ENCODE measurements at regions not wholly inside any gene's neighbourhood (a gene's known extent, or its start where the extent isn't known, plus 50 kb on each side); places are given as distances from the start of the nearest gene placed in this dataset.

GRCh38 chr6:11389977-11390376, 147.6 kb upstream of the TMEM170B start:
- Histone ChIP-seq H3K27me3 (ENCODE audit: control insufficient read depth in 1 of 2, insufficient read depth in 2 of 2, low read length in 2 of 2) (no peaks in the 10 kb centered on the region), H3K4me3 (replicated peaks in 1 of 3; ENCODE audit: insufficient read depth in 1 of 3, low read depth in 2 of 3, low read length in 3 of 3) (no peak overlapping the region), H3K79me2 (ENCODE audit: insufficient read depth, low read length) (peaks cover 7% of the 10 kb centered on the region), H4K20me1 (ENCODE audit: insufficient read depth, low read length) (no peaks in the 10 kb centered on the region), H3K9ac (ENCODE audit: insufficient read depth, low read depth, low read length) (no peak overlapping the region), H3K4me1 (ENCODE audit: insufficient read depth, low read length) (peaks cover 90% of the 10 kb centered on the region), H3K27ac (ENCODE audit: extremely low read length, insufficient read depth, low read length) (peak overlapping the region; percentile 44), H3K4me2 (ENCODE audit: low read depth, low read length) (no peak overlapping the region), H3K9me3 (ENCODE audit: low read length) (no peaks in the 10 kb centered on the region), H2AFZ (ENCODE audit: low read length) (no peak overlapping the region), H3K36me3 (replicated peaks in 1 of 2; ENCODE audit: control insufficient read depth in 1 of 2, insufficient read depth in 2 of 2, low read length in 2 of 2) (no peaks in the 10 kb centered on the region)
- 97% methylated on average over 7 of the region's 7 CpGs for WGBS (ENCODE audit: low lambda C conversion rate)
- DNase-seq (ENCODE audit: low spot score) (no peak), FAIRE-seq (no peak), ATAC-seq (no peak)
- in situ Hi-C loops (cut with HindIII; ENCODE audit: extremely low pct_ligation_motif_present, low pct_unique_long_range_greater_than_20kb) = no loop called here
- intact Hi-C loops (cut with micrococcal nuclease; ENCODE audit: unreplicated experiment) = loop anchor here (5.0 kb wide), 1 partner anchor 173 kb away; no protein-coding TSS in a partner anchor
- POLR2A ChIA-PET = interaction anchor here (1.7 kb wide), 1 partner anchor 22 kb away, joined by 10 read pairs; no protein-coding TSS in a partner anchor
- no TSS peak for BruUV-seq (replicated peaks)
- TF ChIP-seq IRF2 (CRISPR knock-in tag; IDR thresholded peaks at IDR 0.05) = peak; percentile 45; the same call in 1 of the 2 replicates
- no peak for TF ChIP-seq STAT6 (CRISPR knock-in tag; IDR thresholded peaks at IDR 0.05; ENCODE audit: borderline replicate concordance)
- 0 out of 2 replicates have a peak, but pooled peaks have one; percentile 56 for TF ChIP-seq ZNF878 (CRISPR knock-in tag; IDR thresholded peaks at IDR 0.05)
- TF ChIP-seq CHD4 (IDR thresholded peaks at IDR 0.05; ENCODE audit: borderline replicate concordance, low read length) = 0 out of 2 replicates have a peak, but pooled peaks have one; percentile 40
- TF ChIP-seq ZSCAN31 (CRISPR knock-in tag; IDR thresholded peaks at IDR 0.05; ENCODE audit: low read depth) = 0 out of 2 replicates have a peak, but pooled peaks have one; percentile 48
- peak; percentile 15; the same call in 1 of the 2 replicates for TF ChIP-seq KMT2B (CRISPR knock-in tag; IDR thresholded peaks at IDR 0.05)
- TF ChIP-seq ZFX (CRISPR knock-in tag; IDR thresholded peaks at IDR 0.05; ENCODE audit: low read depth) = peak; percentile 26; the same call in 1 of the 2 replicates
- no peak for TF ChIP-seq GLMP (CRISPR knock-in tag; IDR thresholded peaks at IDR 0.05; ENCODE audit: borderline replicate concordance)
- TF ChIP-seq ZNF30 (CRISPR knock-in tag; IDR thresholded peaks at IDR 0.05) = 0 out of 2 replicates have a peak, but pooled peaks have one; percentile 40
- TF ChIP-seq ZNF136 (CRISPR knock-in tag; IDR thresholded peaks at IDR 0.05; ENCODE audit: low read depth) = 0 out of 2 replicates have a peak, but pooled peaks have one; percentile 38
- TF ChIP-seq CREM (IDR thresholded peaks at IDR 0.05) = 0 out of 2 replicates have a peak, but pooled peaks have one; percentile 33
- TF ChIP-seq CREM (CRISPR knock-in tag; IDR thresholded peaks at IDR 0.05) = no peak
- TF ChIP-seq FOSL2 (CRISPR knock-in tag; IDR thresholded peaks at IDR 0.05) = no peak
- TF ChIP-seq ZNF614 (CRISPR knock-in tag; IDR thresholded peaks at IDR 0.05; ENCODE audit: borderline replicate concordance) = no peak
- CTCF ChIA-PET (ENCODE audit: low intra/inter-chr PET ratio, low total read pairs) = no interaction called here

Data from HepG2 (cell line).